HepG2 (cell line): ENCODE measurements at regions not wholly inside any gene's neighbourhood (a gene's known extent, or its start where the extent isn't known, plus 50 kb on each side); places are given as distances from the start of the nearest gene placed in this dataset.

ENCODE experiments used
- ATAC-seq: fragments of 200-7000 bp; cut with Tn5 transposase; 3 replicates; pipeline ENCODE4 v1.9.1; 2020; ENCODE audit warnings: mild to moderate bottlenecking, moderate library complexity
- BruUV-seq: library from RNA; stranded (reverse); fragments of 400-500 nt; replicated peaks from 2 replicates; lab custom pipeline; 2021; lab: Mats Ljungman, UMichigan
- CTCF ChIA-PET: fragments of 300-600 bp; formaldehyde crosslinking; extraction: SDS; loops from one replicate; lab custom pipeline; 2021; ENCODE audit warnings: low total read pairs, inconsistent platforms, low intra/inter-chr PET ratio; lab: Yijun Ruan, JAX
- POLR2A ChIA-PET: fragments of 350-600 bp; sonication (Branson Sonifier 250); formaldehyde crosslinking; loops from one replicate; lab custom pipeline; 2020; ENCODE audit warnings: antibody characterized with exemption, inconsistent platforms; lab: Yijun Ruan, JAX
- DNase-seq: peaks from one replicate; pipeline ENCODE4 v3.0.0-alpha.2; 2015; ENCODE audit warnings: low spot score
- FAIRE-seq: peaks from 3 replicates; lab custom pipeline; 2011; peaks lifted over from hg19 to GRCh38; lab: Jason Lieb, UNC
- H2AFZ ChIP-seq: one replicate; pipeline ENCODE4 v1.6.1; 2011; ENCODE audit warnings: low read length, inconsistent platforms
- H3K27ac ChIP-seq: fragments of 300-600 bp; 3 replicates; pipeline ENCODE4 v1.8.0; 2011; ENCODE audit warnings: mixed run types, mild to moderate bottlenecking, mixed read lengths, low read length, inconsistent platforms; ENCODE audit not compliant: insufficient read depth; ENCODE audit errors: extremely low read length
- H3K27me3 ChIP-seq, 2 experiments: fragments of 200-600 bp in 1 of 2; 2 replicates in 1 of 2; 3 replicates in 1 of 2; pipeline versions ENCODE4 v1.6.0 to v1.8.0; 2011; ENCODE audit warnings: low read length in 2 of 2, mild to moderate bottlenecking in 2 of 2, moderate library complexity in 2 of 2, inconsistent platforms in 1 of 2; ENCODE audit not compliant: insufficient read depth in 2 of 2, control insufficient read depth in 1 of 2
- H3K36me3 ChIP-seq, 2 experiments: fragments of 200-600 bp in 1 of 2; replicated peaks in 1 of 2; 2 replicates in 1 of 2; 3 replicates in 1 of 2; pipeline versions ENCODE4 v1.5.1 to v1.8.0; 2011; ENCODE audit warnings: low read length in 2 of 2, inconsistent platforms in 1 of 2; ENCODE audit not compliant: insufficient read depth in 2 of 2, control insufficient read depth in 1 of 2
- H3K4me1 ChIP-seq: 2 replicates; pipeline ENCODE4 v1.5.1; 2012; ENCODE audit warnings: low read length, inconsistent platforms; ENCODE audit not compliant: insufficient read depth
- H3K4me2 ChIP-seq: 2 replicates; pipeline ENCODE4 v1.6.0; 2011; ENCODE audit warnings: low read depth, low read length, inconsistent platforms
- H3K4me3 ChIP-seq, 3 experiments: fragments of 200-600 bp in 1 of 3; sonication (generic), shearing (Covaris generic) in 1 of 3; replicated peaks in 1 of 3; 2 replicates each; pipeline ENCODE4 v1.5.1; 2011 to 2016; ENCODE audit warnings: low read length in 3 of 3, inconsistent platforms in 2 of 3, low read depth in 2 of 3, mild to moderate bottlenecking in 2 of 3, control low read depth in 1 of 3, mixed read lengths in 1 of 3; ENCODE audit not compliant: insufficient read depth in 1 of 3
- H3K79me2 ChIP-seq: one replicate; pipeline ENCODE4 v1.6.1; 2011; ENCODE audit warnings: low read length, inconsistent platforms; ENCODE audit not compliant: insufficient read depth
- H3K9ac ChIP-seq: 2 replicates; pipeline ENCODE4 v1.6.0; 2011; ENCODE audit warnings: mild to moderate bottlenecking, low read depth, low read length, inconsistent platforms; ENCODE audit not compliant: insufficient read depth
- H3K9me3 ChIP-seq: 2 replicates; pipeline ENCODE4 v1.5.1; 2012; ENCODE audit warnings: mild to moderate bottlenecking, low read length
- H4K20me1 ChIP-seq: 2 replicates; pipeline ENCODE4 v1.6.0; 2011; ENCODE audit warnings: inconsistent platforms, mild to moderate bottlenecking, low read length, moderate library complexity; ENCODE audit not compliant: insufficient read depth
- CCAR2 ChIP-seq: fragments of 200-400 bp; formaldehyde crosslinking; optimal IDR thresholded peaks from 2 replicates; pipeline ENCODE3; 2018; ENCODE audit warnings: low read depth, mild to moderate bottlenecking, low read length, moderate library complexity
- DMAP1 ChIP-seq: IDR thresholded peaks from 2 replicates; pipeline ENCODE4 v1.6.1; 2016
- EEA1 ChIP-seq: sonication (generic); formaldehyde crosslinking; IDR thresholded peaks from 2 replicates; pipeline ENCODE4 v1.5.1; 2020; ENCODE audit warnings: mild to moderate bottlenecking, missing genetic modification reagents, borderline replicate concordance
- ETS1 ChIP-seq: sonication (generic); formaldehyde crosslinking; IDR thresholded peaks from 2 replicates; pipeline ENCODE4 v1.4.0; 2020; ENCODE audit warnings: missing genetic modification reagents
- MIER2 ChIP-seq: IDR thresholded peaks from 2 replicates; pipeline ENCODE4 v1.6.1; 2016; ENCODE audit warnings: missing biosample characterization, missing genetic modification reagents
- NR2F1 ChIP-seq, 2 experiments: fragments of 450-650 bp in 1 of 2; formaldehyde crosslinking in 1 of 2; IDR thresholded peaks; 2 replicates each; pipeline versions ENCODE4 v1.5.0 to v1.6.1; 2016 to 2020; ENCODE audit warnings: mild to moderate bottlenecking in 1 of 2, missing compliant biosample characterization in 1 of 2, missing genetic modification reagents in 1 of 2, moderate library complexity in 1 of 2
- NR2F2 ChIP-seq: IDR thresholded peaks from 2 replicates; pipeline ENCODE4 v1.6.1; 2012; ENCODE audit warnings: low read depth, inconsistent platforms, borderline replicate concordance
- SKI ChIP-seq: fragments of 450-650 bp; IDR thresholded peaks from one replicate; pipeline ENCODE4 v1.6.1; 2018; ENCODE audit warnings: mild to moderate bottlenecking; ENCODE audit not compliant: partially characterized antibody
- TBP ChIP-seq: sonication (generic); formaldehyde crosslinking; IDR thresholded peaks from 2 replicates; pipeline ENCODE4 v1.5.0; 2020; ENCODE audit warnings: missing genetic modification reagents
- TCF12 ChIP-seq, 2 experiments: fragments of 450-650 bp in 1 of 2; sonication (generic) in 1 of 2; formaldehyde crosslinking in 1 of 2; IDR thresholded peaks; 2 replicates each; pipeline versions ENCODE4 v1.6.1 to v1.8.0; 2017 to 2022; ENCODE audit warnings: antibody characterized with exemption in 1 of 2, mild to moderate bottlenecking in 1 of 2, missing genetic modification reagents in 1 of 2, moderate library complexity in 1 of 2
- WIZ ChIP-seq: sonication (generic); formaldehyde crosslinking; IDR thresholded peaks from 2 replicates; pipeline ENCODE4 v1.5.1; 2020; ENCODE audit warnings: mild to moderate bottlenecking, missing genetic modification reagents
- ZBED4 ChIP-seq: sonication (generic); formaldehyde crosslinking; IDR thresholded peaks from 2 replicates; pipeline ENCODE4 v1.4.0; 2020; ENCODE audit warnings: missing genetic modification reagents, borderline replicate concordance
- ZNF24 ChIP-seq: fragments of 450-650 bp; IDR thresholded peaks from 2 replicates; pipeline ENCODE4 v1.6.1; 2017; ENCODE audit warnings: antibody characterized with exemption, mild to moderate bottlenecking
- ZNF260 ChIP-seq: sonication (generic); formaldehyde crosslinking; IDR thresholded peaks from 2 replicates; pipeline ENCODE4 v1.4.0; 2020; ENCODE audit warnings: missing genetic modification reagents, low read depth, mild to moderate bottlenecking, borderline replicate concordance
- ZNF292 ChIP-seq: sonication (generic); formaldehyde crosslinking; IDR thresholded peaks from 2 replicates; pipeline ENCODE4 v1.8.1; 2022; ENCODE audit warnings: mild to moderate bottlenecking, low read depth, missing genetic modification reagents, borderline replicate concordance
- WGBS: methylation state at CpG from one replicate; pipeline ENCODE4 v1.1.6; 2017; ENCODE audit warnings: low lambda C conversion rate; 5-methylcytosine and 5-hydroxymethylcytosine counted together
- in situ Hi-C: cut with HindIII; loops from 2 replicates; pipeline ENCODE4 v1.10.0; 2017; ENCODE audit warnings: low pct_unique_long_range_greater_than_20kb; ENCODE audit not compliant: extremely low pct_ligation_motif_present
- intact Hi-C: fragments of 100-400 bp; cut with micrococcal nuclease; formaldehyde crosslinking; loops from one replicate; pipeline ENCODE4 v1.10.0; 2022; ENCODE audit not compliant: unreplicated experiment

GRCh38 chr1:115218699-115219098, 119.3 kb downstream of the NGF start:
- intact Hi-C loops: no loop called here
- FAIRE-seq: no peak
- 8% methylated on average over 3 of the region's 3 CpGs for WGBS

More at GRCh38 chr1:115218699-115219098, 119.3 kb downstream of the NGF start:
- in situ Hi-C loops: no loop called here
- H3K79me2 ChIP-seq: no peaks in the 10 kb centered on the region
- TF ChIP-seq TCF12 (IDR thresholded peaks at IDR 0.05) (no peak), TCF12 (CRISPR knock-in tag; IDR thresholded peaks at IDR 0.05) (no peak), ZBED4 (CRISPR knock-in tag) (no peak), WIZ (CRISPR knock-in tag) (no peak), SKI (no peak), EEA1 (CRISPR knock-in tag) (no peak), NR2F1 (CRISPR knock-in tag; IDR thresholded peaks at IDR 0.05) (no peak), ZNF292 (no peak), ZNF260 (no peak), MIER2 (CRISPR knock-in tag) (no peak), CCAR2 (no peak), DMAP1 (CRISPR knock-in tag) (no peak), TBP (no peak), ZNF24 (no peak), ETS1 (CRISPR knock-in tag) (no peak), NR2F2 (no peak)
- H3K27me3 ChIP-seq: no peaks in the 10 kb centered on the region
- H3K36me3 ChIP-seq: no peaks in the 10 kb centered on the region
- H2AFZ ChIP-seq: no peak overlapping the region
- CTCF ChIA-PET: no interaction called here
- H4K20me1 ChIP-seq: no peaks in the 10 kb centered on the region
- ATAC-seq: no peak
- no TSS peak for BruUV-seq
- H3K9me3 ChIP-seq: no peaks in the 10 kb centered on the region
- no peak overlapping the region for H3K4me3 ChIP-seq
- POLR2A ChIA-PET: no interaction called here
- H3K4me2 ChIP-seq: no peak overlapping the region
- no peak overlapping the region for H3K9ac ChIP-seq
- H3K4me1 ChIP-seq: no peaks in the 10 kb centered on the region
- no peak overlapping the region for H3K27ac ChIP-seq
- no peak for DNase-seq
